ENCODE measurements at regions not wholly inside any gene's neighbourhood (a gene's known extent, or its start where the extent isn't known, plus 50 kb on each side); places are given as distances from the start of the nearest gene placed in this dataset.
A peak's percentile ranks its signal among the peaks of the same experiment; 100 is the strongest.
"Not testable (repeated sequence)": the region's sequence is repeated elsewhere in the genome, so short reads cannot be mapped to it uniquely, and the experiment has no call there.

- FAIRE-seq (no peak), DNase-seq (ENCODE audit: low spot score) (no peak)
Measured at GRCh38 chr6:94902974-94903628, 674.2 kb upstream of the MANEA start.

GRCh38 chr6:94899191-94899590 lies 678.1 kb upstream of the MANEA start:
- DNase-seq (ENCODE audit: low spot score), result no peak
- FAIRE-seq, result no peak

DNA sequence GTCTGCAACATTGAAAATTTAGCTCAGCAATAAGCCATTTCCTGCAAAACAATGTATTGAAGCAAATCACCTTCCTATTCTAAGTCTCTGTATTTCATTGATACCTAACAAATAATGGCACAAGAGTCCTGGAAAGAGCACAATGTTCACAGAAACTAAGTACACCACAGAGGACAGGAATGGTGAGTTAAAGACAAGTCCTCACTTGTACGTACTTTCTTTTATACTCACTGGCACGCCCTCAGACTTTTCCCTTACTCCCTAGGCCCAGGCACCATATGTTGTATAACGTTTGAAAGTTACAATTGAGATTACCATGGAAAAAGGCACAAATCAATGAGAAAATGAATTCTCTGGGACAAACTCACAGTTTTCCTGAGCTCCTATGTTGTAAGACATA lies 683.0 kb upstream of the MANEA start:
- DNase-seq (ENCODE audit: low spot score) (no peak), FAIRE-seq (no peak)

DNA sequence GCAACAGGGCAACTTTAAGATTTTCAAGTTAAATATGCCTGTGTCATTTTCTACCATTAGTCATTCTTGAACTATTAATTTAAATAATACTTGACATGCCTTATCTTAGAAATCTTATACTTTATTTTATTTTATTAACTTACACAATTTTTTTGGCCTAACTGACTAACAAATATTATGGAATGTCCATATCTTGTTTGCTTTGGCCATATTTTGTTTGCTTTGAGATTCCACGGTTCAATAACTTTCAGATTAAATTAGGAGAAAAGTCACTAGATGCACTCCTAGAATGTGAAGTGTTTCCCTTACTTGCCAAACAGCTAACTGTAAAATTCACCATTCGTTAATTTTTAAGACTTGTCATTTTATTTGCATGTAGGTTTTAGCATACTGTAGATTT lies 684.0 kb upstream of the MANEA start:
- DNase-seq (ENCODE audit: low spot score), result no peak
- FAIRE-seq, result no peak

- FAIRE-seq; DNase-seq (ENCODE audit: low spot score): not testable (repeated sequence)
Measured at GRCh38 chr6:94873819-94874218, 703.5 kb upstream of the MANEA start.

GRCh38 chr6:94862112-94862511 lies 715.2 kb upstream of the MANEA start:
- DNase-seq (ENCODE audit: low spot score), result peak; percentile 4
- no peak for FAIRE-seq

DNA sequence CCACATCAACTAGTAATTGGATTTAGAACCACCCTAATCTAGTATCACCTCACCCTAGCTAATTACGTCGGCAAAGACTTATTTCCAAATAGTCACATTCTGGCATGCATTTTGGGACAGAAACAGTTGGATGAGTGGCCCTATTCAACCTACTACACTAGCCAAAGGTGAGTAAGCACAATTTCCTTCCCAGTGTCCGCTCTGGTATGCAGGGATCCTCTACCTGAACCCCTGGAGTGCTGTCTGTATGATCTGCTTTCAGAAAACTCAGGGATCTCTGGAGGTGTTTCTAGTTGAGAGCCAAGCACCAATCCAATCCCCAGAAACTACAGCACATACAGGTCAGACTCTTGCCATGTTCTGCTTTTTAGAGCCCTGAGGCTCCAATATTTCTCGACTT lies 717.4 kb upstream of the MANEA start:
- no peak for FAIRE-seq
- DNase-seq (ENCODE audit: low spot score), result no peak

DNA sequence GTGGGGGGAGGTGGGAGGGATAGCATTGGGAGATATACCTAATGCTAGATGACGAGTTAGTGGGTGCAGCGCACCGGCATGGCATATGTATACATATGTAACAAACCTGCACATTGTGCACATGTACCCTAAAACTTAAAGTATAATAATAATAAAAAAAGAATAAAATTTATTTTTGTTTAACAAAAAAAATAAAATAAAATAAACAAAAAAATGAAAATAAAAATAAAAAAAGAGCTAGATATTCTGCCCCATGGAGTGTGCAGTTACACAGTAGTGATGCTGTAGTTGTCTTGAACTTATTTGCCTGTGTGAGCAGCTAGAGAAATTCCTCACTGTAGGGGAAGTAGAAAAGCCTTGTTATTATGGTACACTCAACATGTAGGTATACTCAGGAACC lies 720.3 kb upstream of the MANEA start:
- DNase-seq (ENCODE audit: low spot score); FAIRE-seq: not testable (repeated sequence)

- not testable (repeated sequence) for DNase-seq (ENCODE audit: low spot score); FAIRE-seq
Measured at GRCh38 chr6:94851329-94851728, 726.0 kb upstream of the MANEA start.

DNA sequence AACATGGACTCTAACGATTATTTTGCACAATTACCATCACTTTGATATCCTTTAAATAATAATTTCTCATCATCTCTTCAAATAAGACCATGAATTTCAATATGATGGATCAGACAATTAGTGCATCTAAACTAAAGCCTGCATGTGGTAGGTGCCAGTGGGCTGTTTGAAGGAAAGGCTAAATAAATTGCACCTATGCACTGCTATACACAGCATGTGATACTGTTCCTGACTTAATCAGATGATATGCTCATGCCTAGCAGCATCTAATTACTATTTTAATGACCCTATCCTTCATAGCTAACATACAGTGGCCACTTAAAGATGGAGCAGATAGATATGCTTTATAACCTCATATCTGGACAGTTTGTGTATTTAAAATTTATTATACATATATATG lies 731.6 kb upstream of the MANEA start:
- FAIRE-seq (no peak), DNase-seq (ENCODE audit: low spot score) (no peak)

DNA sequence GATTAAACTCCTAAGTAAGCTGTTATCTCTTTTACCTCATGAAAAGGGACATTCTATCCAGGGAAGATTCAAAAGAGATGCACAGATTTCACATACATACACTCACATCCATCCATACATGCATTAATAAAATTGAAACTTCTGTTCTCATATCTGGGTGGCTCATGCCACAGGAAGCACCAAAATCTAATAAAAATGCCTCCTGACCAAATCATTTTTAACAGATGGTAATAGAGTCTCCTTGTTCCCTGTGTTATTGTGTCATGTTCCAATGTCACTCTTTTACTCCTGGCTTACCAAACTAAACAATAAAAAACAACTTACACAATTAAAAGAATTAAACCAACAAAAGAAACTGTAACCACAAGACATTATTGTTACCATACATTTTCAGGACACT lies 742.1 kb upstream of the MANEA start:
- no peak for FAIRE-seq

GRCh38 chr6:94813806-94814205 lies 763.5 kb upstream of the MANEA start:
- DNase-seq (ENCODE audit: low spot score), result no peak
- FAIRE-seq, result no peak

More for the DNA sequence above, 742.1 kb upstream of the MANEA start:
- DNase-seq (ENCODE audit: low spot score), result no peak

DNA sequence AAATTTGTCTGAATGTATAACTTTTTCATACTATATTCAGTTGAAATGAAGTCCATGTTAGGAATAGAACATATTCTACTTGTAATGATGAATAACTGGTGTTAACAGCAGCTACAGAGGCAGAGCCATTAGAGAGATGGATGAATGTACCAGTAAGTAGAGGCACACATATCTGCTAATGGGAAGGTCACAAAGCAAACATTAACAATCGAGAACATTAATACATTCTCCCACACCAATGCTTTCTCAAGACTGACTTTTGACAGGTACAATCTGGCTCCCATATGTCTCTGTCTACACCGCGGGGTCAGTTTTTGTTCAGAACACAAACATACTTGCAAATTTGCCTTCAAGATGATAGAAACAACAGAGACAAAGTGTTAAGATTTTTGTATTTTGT lies 776.0 kb upstream of the MANEA start:
- no peak for DNase-seq (ENCODE audit: low spot score)
- no peak for FAIRE-seq

- DNase-seq (ENCODE audit: low spot score), result no peak
- no peak for FAIRE-seq
Measured at GRCh38 chr6:94785514-94785913, 791.8 kb upstream of the MANEA start.

DNA sequence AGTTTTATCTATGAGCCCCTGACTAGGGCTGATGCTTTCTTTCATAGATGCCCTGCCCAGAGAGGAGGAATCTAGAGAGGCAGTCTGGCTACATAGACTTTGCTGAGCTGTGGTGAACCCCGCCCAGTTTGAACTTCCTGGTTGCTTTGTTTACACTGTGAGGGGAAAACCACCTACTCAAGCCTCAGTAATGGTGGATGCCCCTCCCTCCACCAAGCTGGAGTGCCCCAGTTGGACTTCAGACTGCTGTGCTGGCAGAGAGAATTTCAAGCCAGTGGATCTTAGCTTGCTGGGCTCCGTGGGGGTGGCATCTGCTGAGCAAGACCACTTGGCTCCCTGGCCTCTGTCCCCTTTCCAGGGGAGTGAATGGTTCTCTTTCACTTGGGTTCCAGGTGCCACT lies 792.3 kb upstream of the MANEA start:
- DNase-seq (ENCODE audit: low spot score), result not testable (repeated sequence)

DNA sequence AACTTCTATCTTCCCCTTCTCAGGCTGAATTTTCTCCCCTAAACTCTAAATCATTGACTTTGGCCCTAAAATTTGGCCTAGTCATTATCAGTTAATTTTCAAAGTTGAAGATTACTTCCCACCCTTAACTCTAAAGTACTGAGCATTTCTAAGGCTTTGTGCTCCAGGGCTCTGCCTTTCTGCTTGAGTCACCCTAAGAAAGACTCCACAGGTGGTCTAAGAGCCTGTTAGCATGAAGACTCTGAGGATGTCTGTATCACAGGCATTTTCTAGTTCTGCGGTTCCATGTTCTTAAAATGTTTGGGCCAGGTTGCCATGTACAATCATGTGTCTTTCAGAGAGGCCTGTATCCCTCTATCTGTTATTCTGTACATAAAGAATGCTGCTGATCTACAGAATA lies 808.1 kb upstream of the MANEA start:
- no peak for DNase-seq (ENCODE audit: low spot score)
- FAIRE-seq, result no peak

More for the DNA sequence above, 792.3 kb upstream of the MANEA start:
- not testable (repeated sequence) for FAIRE-seq

DNA sequence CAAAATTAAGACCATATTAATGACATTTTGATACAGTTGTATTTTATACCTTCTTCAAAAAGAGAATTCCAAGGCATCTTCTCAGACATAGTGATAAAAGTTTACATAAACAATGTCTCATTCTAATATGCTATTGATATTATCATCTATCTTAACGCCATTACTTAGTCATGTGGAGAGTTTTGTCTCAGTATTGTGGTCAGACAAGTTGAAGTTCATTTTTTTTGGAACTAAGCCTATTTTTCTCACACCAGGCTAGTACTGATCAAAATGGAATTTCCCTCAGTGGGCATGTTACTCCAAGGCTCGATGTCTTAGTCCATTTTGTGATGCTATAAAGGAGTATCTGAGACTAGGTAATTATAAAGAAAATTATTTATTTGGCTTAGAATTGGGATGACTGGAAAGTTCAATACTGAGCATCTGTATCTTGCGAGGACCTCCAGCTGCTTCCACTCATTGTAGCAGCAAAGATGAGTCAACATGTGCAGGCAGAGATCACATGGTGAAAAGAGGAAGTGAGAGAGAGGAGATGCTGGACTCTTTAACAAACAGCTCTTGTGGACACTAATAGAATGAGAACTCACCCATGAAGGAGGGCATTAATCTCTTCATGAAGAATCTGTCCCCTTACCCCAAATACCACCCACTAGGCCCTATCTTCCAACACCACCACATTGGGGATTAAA lies 825.5 kb upstream of the MANEA start:
- DNase-seq (ENCODE audit: low spot score), result no peak
- FAIRE-seq, result no peak

- DNase-seq (ENCODE audit: low spot score), result no peak
Measured at GRCh38 chr6:94736236-94736635, 841.1 kb upstream of the MANEA start.

GRCh38 chr6:94735270-94735669 lies 842.1 kb upstream of the MANEA start:
- FAIRE-seq (no peak), DNase-seq (ENCODE audit: low spot score) (no peak)

More at GRCh38 chr6:94736236-94736635, 841.1 kb upstream of the MANEA start:
- no peak for FAIRE-seq

GRCh38 chr6:94734751-94735150 lies 842.6 kb upstream of the MANEA start:
- FAIRE-seq, result no peak
- no peak for DNase-seq (ENCODE audit: low spot score)

DNA sequence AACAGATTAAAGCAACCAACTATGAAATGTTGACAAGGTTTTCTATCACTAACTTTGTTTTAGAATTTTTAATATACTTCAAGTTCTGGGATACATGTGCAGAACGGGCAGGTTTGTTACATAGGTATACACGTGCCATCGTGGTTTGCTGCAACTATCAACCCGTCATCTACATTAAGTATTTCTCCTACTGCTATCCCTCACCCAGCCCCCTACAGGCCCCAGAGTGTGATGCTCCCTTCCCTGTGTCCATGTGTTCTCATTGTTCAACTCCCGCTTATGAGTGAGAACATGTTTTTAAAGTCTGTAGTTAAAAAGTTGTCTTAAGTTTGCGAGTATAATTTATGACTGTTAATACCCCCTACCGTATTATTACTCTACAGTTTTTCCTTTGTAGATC lies 844.3 kb upstream of the MANEA start:
- no peak for FAIRE-seq
- DNase-seq (ENCODE audit: low spot score), result no peak

- DNase-seq (ENCODE audit: low spot score) (no peak), FAIRE-seq (no peak)
Measured at GRCh38 chr6:94727710-94728109, 849.6 kb upstream of the MANEA start.

DNA sequence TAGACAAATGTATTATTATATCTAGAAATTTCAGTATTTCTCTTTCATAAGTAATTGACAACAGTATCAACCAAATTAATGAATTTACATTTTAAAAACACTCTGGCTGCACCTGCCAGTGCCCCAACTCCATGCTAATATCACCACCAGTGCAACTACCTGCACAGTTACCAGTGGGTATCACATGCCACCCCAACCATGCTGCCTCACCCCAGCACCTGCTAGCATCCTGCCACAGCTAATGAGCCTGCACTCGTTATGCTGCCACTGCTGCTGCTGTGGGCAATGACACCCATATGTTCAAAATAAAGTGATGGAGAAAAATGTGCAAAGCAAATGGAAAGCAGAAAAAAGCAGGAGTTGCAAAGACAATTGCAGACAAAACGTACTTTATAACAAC lies 855.9 kb upstream of the MANEA start:
- no peak for FAIRE-seq
- no peak for DNase-seq (ENCODE audit: low spot score)
